Kidney epithelial cell (primary cell): ENCODE measurements at regions not wholly inside any gene's neighbourhood (a gene's known extent, or its start where the extent isn't known, plus 50 kb on each side); places are given as distances from the start of the nearest gene placed in this dataset.

Experiments
- DNase-seq: peaks from one replicate; pipeline ENCODE4 v3.0.0-alpha.2; 2010; ENCODE audit warnings: low read depth
- H3K27me3 ChIP-seq: 2 replicates; pipeline ENCODE4 v1.6.0; 2011; ENCODE audit warnings: low read length; ENCODE audit not compliant: control insufficient read depth, insufficient read depth
- H3K36me3 ChIP-seq: 2 replicates; pipeline ENCODE4 v1.5.1; 2011; ENCODE audit warnings: low read length; ENCODE audit not compliant: control insufficient read depth, insufficient read depth
- H3K4me3 ChIP-seq: 2 replicates; pipeline ENCODE4 v1.5.1; 2011; ENCODE audit warnings: low read depth, mild to moderate bottlenecking, control low read depth, low read length
- TF ChIP-seq, protein P1 (sequence below): IDR thresholded peaks from 2 replicates; pipeline ENCODE4 v1.5.1; 2011; ENCODE audit warnings: mild to moderate bottlenecking, moderate library complexity, low read length, control low read depth, inconsistent platforms; ENCODE audit not compliant: insufficient read depth, poor library complexity, severe bottlenecking

DNA sequence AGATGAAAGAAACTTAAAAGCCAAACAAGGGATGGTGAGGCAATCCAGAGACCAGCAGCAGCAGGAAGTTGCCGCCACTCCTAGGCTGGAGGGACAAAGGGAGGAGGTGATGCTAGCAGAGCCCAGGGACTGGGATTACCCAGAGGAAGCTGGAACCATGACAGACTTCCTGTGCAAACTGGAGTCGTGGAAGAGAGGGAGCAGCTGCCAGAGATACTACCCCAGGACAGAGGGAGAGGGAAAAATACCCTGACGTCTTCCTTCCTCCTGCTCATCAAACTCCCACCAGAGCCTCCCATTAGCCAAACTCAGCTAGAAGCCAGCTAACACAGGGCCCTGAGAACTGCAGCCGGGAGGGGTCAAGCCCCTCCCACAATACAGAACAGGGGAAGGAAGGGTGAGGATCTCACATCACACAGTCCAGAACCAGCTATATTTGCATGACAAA is 101.2 kb upstream of the KLF3 start:
- Histone ChIP-seq H3K4me3 (no peak overlapping the region), H3K36me3 (no peaks in the 10 kb centered on the region), H3K27me3 (no peaks in the 10 kb centered on the region)
- TF ChIP-seq, protein P1, sequence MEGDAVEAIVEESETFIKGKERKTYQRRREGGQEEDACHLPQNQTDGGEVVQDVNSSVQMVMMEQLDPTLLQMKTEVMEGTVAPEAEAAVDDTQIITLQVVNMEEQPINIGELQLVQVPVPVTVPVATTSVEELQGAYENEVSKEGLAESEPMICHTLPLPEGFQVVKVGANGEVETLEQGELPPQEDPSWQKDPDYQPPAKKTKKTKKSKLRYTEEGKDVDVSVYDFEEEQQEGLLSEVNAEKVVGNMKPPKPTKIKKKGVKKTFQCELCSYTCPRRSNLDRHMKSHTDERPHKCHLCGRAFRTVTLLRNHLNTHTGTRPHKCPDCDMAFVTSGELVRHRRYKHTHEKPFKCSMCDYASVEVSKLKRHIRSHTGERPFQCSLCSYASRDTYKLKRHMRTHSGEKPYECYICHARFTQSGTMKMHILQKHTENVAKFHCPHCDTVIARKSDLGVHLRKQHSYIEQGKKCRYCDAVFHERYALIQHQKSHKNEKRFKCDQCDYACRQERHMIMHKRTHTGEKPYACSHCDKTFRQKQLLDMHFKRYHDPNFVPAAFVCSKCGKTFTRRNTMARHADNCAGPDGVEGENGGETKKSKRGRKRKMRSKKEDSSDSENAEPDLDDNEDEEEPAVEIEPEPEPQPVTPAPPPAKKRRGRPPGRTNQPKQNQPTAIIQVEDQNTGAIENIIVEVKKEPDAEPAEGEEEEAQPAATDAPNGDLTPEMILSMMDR: no peak
- DNase-seq: no peak

DNA sequence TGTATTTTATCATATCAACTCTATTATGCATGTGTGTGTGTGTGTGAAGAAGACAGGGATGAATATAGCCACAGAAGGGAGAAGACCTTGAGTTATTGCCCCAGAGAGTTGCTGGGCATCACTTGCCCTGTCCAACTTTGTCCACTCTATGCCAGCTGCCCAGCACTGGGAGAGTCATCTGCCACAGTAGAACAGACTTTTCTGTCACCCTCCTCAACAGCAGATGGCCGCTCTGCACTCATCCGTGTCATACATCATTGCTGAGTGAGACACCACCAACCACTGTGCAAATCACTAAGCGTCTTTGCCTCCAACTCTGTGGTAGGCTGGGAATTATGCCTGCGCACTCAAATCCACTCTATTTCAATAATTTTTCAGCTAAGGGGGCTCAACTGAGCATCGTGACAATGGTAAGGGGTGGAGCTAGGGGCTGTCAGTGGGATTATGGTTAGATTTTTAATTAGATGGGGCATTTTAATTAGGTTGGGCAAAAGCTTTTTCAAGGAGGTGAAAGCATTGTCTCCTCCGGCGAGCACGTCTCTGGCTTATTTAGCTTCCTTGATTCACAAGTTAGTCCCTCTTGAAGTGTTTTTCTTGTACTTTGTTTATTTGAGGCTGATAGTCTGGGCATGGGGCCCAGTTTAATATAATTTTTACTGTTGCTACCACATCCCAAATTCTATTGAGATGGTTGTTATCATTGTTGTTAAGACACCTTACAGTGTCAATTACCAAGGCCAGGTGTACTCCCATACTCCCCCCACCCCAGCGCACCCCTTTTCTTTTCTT is 100.1 kb upstream of the KLF3 start:
- TF ChIP-seq, protein P1: no peak
- Histone ChIP-seq H3K36me3 (no peaks in the 10 kb centered on the region), H3K4me3 (no peak overlapping the region), H3K27me3 (no peaks in the 10 kb centered on the region)
- DNase-seq: no peak

DNA sequence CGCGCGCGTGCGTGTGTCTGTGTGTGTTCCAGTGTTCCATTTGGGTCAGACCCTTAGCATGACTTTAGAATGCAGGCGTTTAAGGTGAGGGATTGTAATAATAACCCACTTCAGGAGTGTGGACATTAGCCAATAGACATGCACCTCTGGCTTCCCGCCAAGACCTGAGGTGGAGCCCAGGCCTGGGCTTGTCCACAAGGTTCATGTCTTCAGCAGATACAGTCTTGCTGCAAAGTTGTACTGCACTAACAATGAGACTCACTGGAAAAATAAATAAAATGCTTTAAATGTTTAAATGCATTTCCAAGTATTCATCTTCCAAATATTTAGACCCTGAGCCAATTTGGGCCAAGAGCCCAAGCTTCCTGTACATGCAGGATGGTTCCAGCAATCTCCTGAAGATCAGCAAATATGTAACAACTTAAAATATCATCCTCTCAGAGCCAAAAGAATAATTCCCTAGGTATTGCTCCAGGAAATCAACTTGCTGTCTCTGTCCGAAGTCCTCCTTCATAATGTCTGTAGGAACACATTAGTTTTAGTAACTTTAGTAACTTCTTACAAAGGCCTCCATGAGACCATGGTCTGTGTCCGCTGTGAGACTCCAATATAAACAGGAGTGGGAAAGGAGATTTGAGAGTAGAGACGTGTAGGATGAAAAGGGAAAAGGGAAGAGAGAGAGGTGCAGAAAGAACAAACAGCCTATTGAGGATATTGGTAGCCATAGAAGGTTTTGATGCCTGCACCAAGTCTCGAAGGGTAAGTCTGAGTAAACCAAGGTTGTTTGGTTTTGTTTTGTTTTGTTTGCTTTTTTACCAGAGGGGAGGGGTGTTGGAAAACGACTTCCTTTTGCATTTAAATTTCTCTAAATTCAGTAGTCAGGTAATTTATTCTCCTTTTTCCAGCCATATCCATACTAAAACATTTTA is 98.5 kb upstream of the KLF3 start:
- no peak for DNase-seq
- no peak overlapping the region for H3K4me3 ChIP-seq
- TF ChIP-seq, protein P1: no peak

DNA sequence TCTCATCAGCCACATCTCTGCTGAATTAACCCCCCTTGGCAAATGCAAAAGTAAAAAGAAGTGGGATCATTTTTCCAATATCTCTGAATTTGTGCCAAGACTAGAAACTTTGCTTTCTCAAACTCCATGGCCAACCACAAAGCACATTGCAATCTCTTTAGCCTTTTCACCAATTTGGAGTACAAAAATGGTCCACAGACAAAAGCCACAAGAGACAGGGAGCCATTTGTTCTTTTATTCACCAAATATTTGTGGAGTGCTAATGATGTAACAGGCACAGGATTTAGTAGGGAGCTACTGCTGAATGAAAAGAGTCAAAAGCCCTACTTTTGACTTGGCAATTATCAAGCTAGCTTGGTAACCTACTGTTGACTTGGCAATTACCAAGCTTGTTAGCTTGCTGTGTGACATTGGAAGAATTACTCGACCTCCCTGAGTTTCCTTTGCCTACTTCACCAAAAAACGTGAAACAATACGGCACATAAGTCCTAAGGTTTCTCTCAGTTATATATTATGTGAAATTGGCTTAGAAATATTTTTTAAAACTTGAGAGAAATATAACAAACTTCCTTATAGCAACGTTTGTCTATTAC is 97.1 kb upstream of the KLF3 start:
- Histone ChIP-seq H3K4me3 (no peak overlapping the region), H3K36me3 (no peaks in the 10 kb centered on the region), H3K27me3 (no peaks in the 10 kb centered on the region)
- TF ChIP-seq, protein P1: no peak
- no peak for DNase-seq

More for the DNA sequence above, 98.5 kb upstream of the KLF3 start:
- H3K27me3 ChIP-seq: no peaks in the 10 kb centered on the region
- no peaks in the 10 kb centered on the region for H3K36me3 ChIP-seq

DNA sequence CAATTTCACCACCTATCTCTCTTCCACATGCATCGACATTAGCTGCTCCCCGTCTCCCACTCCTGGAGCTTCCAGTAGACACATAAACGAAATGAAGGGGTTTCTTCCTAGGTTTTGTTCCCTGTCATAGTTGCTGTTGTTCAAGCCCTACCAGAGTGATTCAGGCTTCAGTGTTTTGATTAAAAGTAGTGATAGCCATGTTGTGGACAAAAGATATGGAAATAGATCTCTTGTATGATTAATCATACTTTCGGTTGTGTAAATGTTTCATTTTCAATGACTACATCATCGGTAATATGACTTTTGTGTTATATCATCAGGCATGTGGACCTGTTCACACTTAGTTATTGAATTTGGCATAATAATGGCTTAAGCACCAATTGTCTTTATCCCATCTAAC is 96.5 kb upstream of the KLF3 start:
- Histone ChIP-seq H3K4me3 (no peak overlapping the region), H3K27me3 (no peaks in the 10 kb centered on the region), H3K36me3 (no peaks in the 10 kb centered on the region)
- no peak for DNase-seq
- TF ChIP-seq, protein P1: no peak
